ENCODE measurements at regions not wholly inside any gene's neighbourhood (a gene's known extent, or its start where the extent isn't known, plus 50 kb on each side); places are given as distances from the start of the nearest gene placed in this dataset.
"Not testable (repeated sequence)": the region's sequence is repeated elsewhere in the genome, so short reads cannot be mapped to it uniquely, and the experiment has no call there.

DNA sequence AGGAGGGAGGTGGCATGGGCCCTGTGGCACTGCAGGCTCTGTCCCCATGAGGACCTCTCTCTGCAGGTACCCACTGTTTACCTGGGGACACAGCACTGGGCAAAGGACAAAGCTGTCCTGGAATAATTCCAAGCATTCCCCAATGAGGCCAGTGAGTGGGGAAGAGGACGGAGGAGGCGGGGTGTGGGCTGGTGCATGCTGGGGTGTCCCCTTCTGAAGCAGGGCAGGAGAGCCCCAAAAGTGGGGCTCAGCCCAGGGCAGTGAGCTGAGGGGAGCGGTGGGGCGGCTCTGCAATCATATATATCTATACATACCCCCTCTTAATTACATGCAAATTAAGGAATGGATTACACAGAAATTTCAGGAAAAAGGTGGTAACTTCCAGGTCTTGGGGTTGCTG is 315.8 kb downstream of the ADGRD1 start (continued):
- TF ChIP-seq MYBL2 (IDR thresholded peaks at IDR 0.05; ENCODE audit: low read depth) (no peak), MYBL2 (CRISPR knock-in tag; IDR thresholded peaks at IDR 0.05; ENCODE audit: borderline replicate concordance) (no peak), MAZ (CRISPR knock-in tag; conservative IDR thresholded peaks at IDR 0.05 in 1 of 2, IDR thresholded peaks at IDR 0.05 in 1 of 2) (no peak)
- TF ChIP-seq, protein P1, sequence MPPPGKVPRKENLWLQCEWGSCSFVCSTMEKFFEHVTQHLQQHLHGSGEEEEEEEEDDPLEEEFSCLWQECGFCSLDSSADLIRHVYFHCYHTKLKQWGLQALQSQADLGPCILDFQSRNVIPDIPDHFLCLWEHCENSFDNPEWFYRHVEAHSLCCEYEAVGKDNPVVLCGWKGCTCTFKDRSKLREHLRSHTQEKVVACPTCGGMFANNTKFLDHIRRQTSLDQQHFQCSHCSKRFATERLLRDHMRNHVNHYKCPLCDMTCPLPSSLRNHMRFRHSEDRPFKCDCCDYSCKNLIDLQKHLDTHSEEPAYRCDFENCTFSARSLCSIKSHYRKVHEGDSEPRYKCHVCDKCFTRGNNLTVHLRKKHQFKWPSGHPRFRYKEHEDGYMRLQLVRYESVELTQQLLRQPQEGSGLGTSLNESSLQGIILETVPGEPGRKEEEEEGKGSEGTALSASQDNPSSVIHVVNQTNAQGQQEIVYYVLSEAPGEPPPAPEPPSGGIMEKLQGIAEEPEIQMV (tag; conservative IDR thresholded peaks at IDR 0.05; ENCODE audit: low read depth) = no peak

DNA sequence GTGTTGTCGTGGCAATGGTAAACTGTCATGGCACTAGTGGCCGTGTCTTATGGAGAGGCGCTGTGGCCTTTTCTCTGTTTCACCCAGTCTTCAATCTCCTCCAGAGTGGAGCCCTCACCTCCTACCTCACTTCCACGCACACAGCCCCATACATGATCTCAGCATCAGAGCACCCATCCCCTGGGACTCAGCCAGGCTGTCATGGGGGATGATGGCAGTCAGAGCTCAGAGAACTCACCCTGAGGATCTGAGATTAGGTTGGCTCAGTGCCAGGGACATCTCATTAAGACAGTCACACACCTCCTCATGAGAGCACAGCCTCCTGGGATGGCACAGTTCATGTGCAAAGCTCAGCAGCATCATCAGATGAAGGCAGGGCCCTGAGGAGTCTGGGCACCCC is 316.3 kb downstream of the ADGRD1 start:
- 54% methylated on average over 4 of the region's 4 CpGs for WGBS (ENCODE audit: insufficient coverage, low coverage, missing lambda C conversion rate)
- in situ Hi-C loops (cut with MboI); BruUV-seq (replicated peaks); intact Hi-C loops (cut with micrococcal nuclease); CTCF ChIA-PET (ENCODE audit: low intra/inter-chr PET ratio); H3K4me2 ChIP-seq (ENCODE audit: insufficient read depth, low read length); H4K20me1 ChIP-seq (replicated peaks; ENCODE audit: control insufficient read depth, insufficient read depth, low read length); H3K4me3 ChIP-seq; H3K9ac ChIP-seq (ENCODE audit: insufficient read depth in 1 of 2, low read depth in 2 of 2, low read length in 2 of 2); H2AFZ ChIP-seq (ENCODE audit: low read depth, low read length); H3K27ac ChIP-seq (ENCODE audit: extremely low read depth, low read depth, low read length); H3K27me3 ChIP-seq (ENCODE audit: control insufficient read depth in 2 of 2, insufficient read depth in 2 of 2, low read length in 2 of 2); DNase-seq (ENCODE audit: extremely low read depth in 1 of 4, low spot score in 3 of 4); H3K9me1 ChIP-seq (ENCODE audit: control insufficient read depth, insufficient read depth, low read length); POLR2A ChIA-PET; H3K9me3 ChIP-seq (replicated peaks; ENCODE audit: control insufficient read depth, insufficient read depth, low read depth, low read length); H3K79me2 ChIP-seq (ENCODE audit: control insufficient read depth, insufficient read depth, low read length); H3K36me3 ChIP-seq (ENCODE audit: control insufficient read depth, insufficient read depth, low read length): not testable (repeated sequence)
- peaks cover 8 to 29% of the 10 kb centered on the region in 2 experiments; a peak in 4 of 5 replicates for H3K4me1 ChIP-seq (replicated peaks in 1 of 2; ENCODE audit: control insufficient read depth in 2 of 2, insufficient read depth in 2 of 2, low read length in 2 of 2)
- peak; percentile 34 for ATAC-seq
- FAIRE-seq = peak; percentile 90
- TF ChIP-seq NFIX (CRISPR knock-in tag; IDR thresholded peaks at IDR 0.05; ENCODE audit: low read depth) (peak; percentile 53), NFIC (IDR thresholded peaks at IDR 0.05) (peak; percentile 98)
- TF ChIP-seq, protein P2, sequence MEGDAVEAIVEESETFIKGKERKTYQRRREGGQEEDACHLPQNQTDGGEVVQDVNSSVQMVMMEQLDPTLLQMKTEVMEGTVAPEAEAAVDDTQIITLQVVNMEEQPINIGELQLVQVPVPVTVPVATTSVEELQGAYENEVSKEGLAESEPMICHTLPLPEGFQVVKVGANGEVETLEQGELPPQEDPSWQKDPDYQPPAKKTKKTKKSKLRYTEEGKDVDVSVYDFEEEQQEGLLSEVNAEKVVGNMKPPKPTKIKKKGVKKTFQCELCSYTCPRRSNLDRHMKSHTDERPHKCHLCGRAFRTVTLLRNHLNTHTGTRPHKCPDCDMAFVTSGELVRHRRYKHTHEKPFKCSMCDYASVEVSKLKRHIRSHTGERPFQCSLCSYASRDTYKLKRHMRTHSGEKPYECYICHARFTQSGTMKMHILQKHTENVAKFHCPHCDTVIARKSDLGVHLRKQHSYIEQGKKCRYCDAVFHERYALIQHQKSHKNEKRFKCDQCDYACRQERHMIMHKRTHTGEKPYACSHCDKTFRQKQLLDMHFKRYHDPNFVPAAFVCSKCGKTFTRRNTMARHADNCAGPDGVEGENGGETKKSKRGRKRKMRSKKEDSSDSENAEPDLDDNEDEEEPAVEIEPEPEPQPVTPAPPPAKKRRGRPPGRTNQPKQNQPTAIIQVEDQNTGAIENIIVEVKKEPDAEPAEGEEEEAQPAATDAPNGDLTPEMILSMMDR (IDR thresholded peaks at IDR 0.05 in 2 of 3, conservative IDR thresholded peaks at IDR 0.05 in 1 of 3; ENCODE audit: insufficient read depth in 2 of 3, low read depth in 1 of 3, low read length in 3 of 3) = peak in 1 of 3 experiments; percentile 15; a peak in 1 of 6 replicates
